Keratinocyte (primary cell): ENCODE measurements at regions not wholly inside any gene's neighbourhood (a gene's known extent, or its start where the extent isn't known, plus 50 kb on each side); places are given as distances from the start of the nearest gene placed in this dataset.
"Not testable (repeated sequence)": the region's sequence is repeated elsewhere in the genome, so short reads cannot be mapped to it uniquely, and the experiment has no call there.

Source experiments
- DNase-seq: peaks from one replicate; pipeline ENCODE4 v3.0.0-alpha.2; 2011; ENCODE audit warnings: low read depth, missing footprints, low spot score
- FAIRE-seq: peaks from 2 replicates; lab custom pipeline; 2011; peaks lifted over from hg19 to GRCh38; lab: Jason Lieb, UNC
- H2AFZ ChIP-seq: 2 replicates; pipeline ENCODE4 v1.6.0; 2012; ENCODE audit warnings: low read length, control low read depth, inconsistent platforms; ENCODE audit not compliant: control insufficient read depth
- H3K27ac ChIP-seq: 2 replicates; pipeline ENCODE4 v1.5.1; 2011; ENCODE audit warnings: low read length; ENCODE audit not compliant: control insufficient read depth, insufficient read depth
- H3K27me3 ChIP-seq: 3 replicates; pipeline ENCODE4 v1.6.0; 2011; ENCODE audit warnings: low read length; ENCODE audit not compliant: control insufficient read depth, insufficient read depth; ENCODE audit errors: extremely low read depth
- H3K36me3 ChIP-seq, 2 experiments: 2 replicates in 1 of 2; 3 replicates in 1 of 2; pipeline ENCODE4 v1.5.1; 2011; ENCODE audit warnings: low read length in 2 of 2, mild to moderate bottlenecking in 1 of 2; ENCODE audit not compliant: control insufficient read depth in 2 of 2, insufficient read depth in 2 of 2; ENCODE audit errors: extremely low read depth in 1 of 2
- H3K4me1 ChIP-seq: 3 replicates; pipeline ENCODE4 v1.5.1; 2011; ENCODE audit warnings: low read length; ENCODE audit not compliant: control insufficient read depth, insufficient read depth; ENCODE audit errors: extremely low read depth
- H3K4me2 ChIP-seq: 3 replicates; pipeline ENCODE4 v1.6.0; 2011; ENCODE audit warnings: low read depth, low read length; ENCODE audit not compliant: control insufficient read depth, insufficient read depth; ENCODE audit errors: extremely low read depth
- H3K4me3 ChIP-seq, 3 experiments: fragments of 200-600 bp in 1 of 3; sonication (generic) in 1 of 3; 2 replicates in 2 of 3; 3 replicates in 1 of 3; pipeline ENCODE4 v1.5.1; 2011 to 2016; ENCODE audit warnings: low read length in 3 of 3, mild to moderate bottlenecking in 3 of 3, control low read depth in 2 of 3, inconsistent platforms in 1 of 3, low read depth in 1 of 3, mixed read lengths in 1 of 3, mixed run types in 1 of 3, moderate library complexity in 1 of 3; ENCODE audit not compliant: control insufficient read depth in 2 of 3, insufficient read depth in 2 of 3; ENCODE audit errors: extremely low read depth in 1 of 3
- H3K79me2 ChIP-seq: 2 replicates; pipeline ENCODE4 v1.6.0; 2012; ENCODE audit warnings: low read length; ENCODE audit not compliant: control insufficient read depth, insufficient read depth
- H3K9ac ChIP-seq: 3 replicates; pipeline ENCODE4 v1.6.0; 2011; ENCODE audit warnings: low read length; ENCODE audit not compliant: control insufficient read depth, insufficient read depth; ENCODE audit errors: extremely low read depth
- H3K9me1 ChIP-seq: 3 replicates; pipeline ENCODE4 v1.6.0; 2011; ENCODE audit warnings: low read length; ENCODE audit not compliant: control insufficient read depth, insufficient read depth; ENCODE audit errors: extremely low read depth
- H3K9me3 ChIP-seq: 2 replicates; pipeline ENCODE4 v1.5.1; 2012; ENCODE audit warnings: low read depth, low read length; ENCODE audit not compliant: control insufficient read depth
- H4K20me1 ChIP-seq: 3 replicates; pipeline ENCODE4 v1.6.0; 2011; ENCODE audit warnings: low read length; ENCODE audit not compliant: control insufficient read depth, insufficient read depth; ENCODE audit errors: extremely low read depth
- EZH2 ChIP-seq: IDR thresholded peaks from one replicate; pipeline ENCODE4 v1.6.1; 2012; ENCODE audit warnings: inconsistent platforms, mild to moderate bottlenecking, low read length, moderate library complexity
- dilution Hi-C: fragments of 300-500 bp; cut with MboI; formaldehyde crosslinking; loops from one replicate; pipeline ENCODE4 v1.7.0; 2020; ENCODE audit warnings: low sequenced_read_pairs; ENCODE audit not compliant: extremely low pct_ligation_motif_present
- TF ChIP-seq, protein P1 (sequence below), 3 experiments: IDR thresholded peaks in 1 of 3; conservative IDR thresholded peaks in 1 of 3; optimal IDR thresholded peaks in 1 of 3; 2 replicates in 2 of 3; 3 replicates in 1 of 3; pipeline versions ENCODE3 to v1.5.1; 2011; ENCODE audit warnings: low read length in 3 of 3, mild to moderate bottlenecking in 3 of 3, moderate library complexity in 2 of 3, control low read depth in 1 of 3, inconsistent platforms in 1 of 3; ENCODE audit not compliant: insufficient read depth in 2 of 3; ENCODE audit errors: extremely low read depth in 1 of 3

DNA sequence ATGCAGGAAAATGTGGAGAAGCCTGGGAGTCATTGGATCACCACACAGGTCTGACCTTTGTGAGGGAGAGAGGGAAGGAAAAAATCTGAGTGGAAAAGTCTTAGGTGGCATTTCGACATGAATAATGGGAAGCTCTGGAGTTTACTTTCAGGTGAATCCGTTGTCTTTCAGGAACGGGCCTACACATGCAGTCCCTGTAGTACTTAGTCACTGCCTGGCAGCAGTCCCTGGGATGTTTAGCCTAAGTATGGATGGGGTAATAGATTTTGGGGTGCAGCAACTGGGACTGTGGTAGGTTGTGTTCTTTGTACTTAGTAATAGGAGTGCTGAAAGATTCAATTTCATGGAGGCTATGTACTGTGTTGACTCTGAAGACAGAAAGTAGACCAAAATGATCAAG lies 227.5 kb upstream of the EPHA3 start:
- Histone ChIP-seq H2AFZ (no peak overlapping the region), H3K27me3 (no peaks in the 10 kb centered on the region), H3K4me2 (no peak overlapping the region), H3K4me3 (no peak overlapping the region), H3K79me2 (no peaks in the 10 kb centered on the region), H3K36me3 (no peaks in the 10 kb centered on the region), H4K20me1 (no peaks in the 10 kb centered on the region), H3K9ac (no peak overlapping the region), H3K9me1 (no peaks in the 10 kb centered on the region), H3K4me1 (peaks cover 10% of the 10 kb centered on the region), H3K27ac (no peak overlapping the region), H3K9me3 (no peaks in the 10 kb centered on the region)
- dilution Hi-C loops = no loop called here
- DNase-seq (no peak), FAIRE-seq (no peak)
- TF ChIP-seq, protein P1, sequence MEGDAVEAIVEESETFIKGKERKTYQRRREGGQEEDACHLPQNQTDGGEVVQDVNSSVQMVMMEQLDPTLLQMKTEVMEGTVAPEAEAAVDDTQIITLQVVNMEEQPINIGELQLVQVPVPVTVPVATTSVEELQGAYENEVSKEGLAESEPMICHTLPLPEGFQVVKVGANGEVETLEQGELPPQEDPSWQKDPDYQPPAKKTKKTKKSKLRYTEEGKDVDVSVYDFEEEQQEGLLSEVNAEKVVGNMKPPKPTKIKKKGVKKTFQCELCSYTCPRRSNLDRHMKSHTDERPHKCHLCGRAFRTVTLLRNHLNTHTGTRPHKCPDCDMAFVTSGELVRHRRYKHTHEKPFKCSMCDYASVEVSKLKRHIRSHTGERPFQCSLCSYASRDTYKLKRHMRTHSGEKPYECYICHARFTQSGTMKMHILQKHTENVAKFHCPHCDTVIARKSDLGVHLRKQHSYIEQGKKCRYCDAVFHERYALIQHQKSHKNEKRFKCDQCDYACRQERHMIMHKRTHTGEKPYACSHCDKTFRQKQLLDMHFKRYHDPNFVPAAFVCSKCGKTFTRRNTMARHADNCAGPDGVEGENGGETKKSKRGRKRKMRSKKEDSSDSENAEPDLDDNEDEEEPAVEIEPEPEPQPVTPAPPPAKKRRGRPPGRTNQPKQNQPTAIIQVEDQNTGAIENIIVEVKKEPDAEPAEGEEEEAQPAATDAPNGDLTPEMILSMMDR (optimal IDR thresholded peaks at IDR 0.05 in 1 of 3, IDR thresholded peaks at IDR 0.05 in 1 of 3, conservative IDR thresholded peaks at IDR 0.05 in 1 of 3; ENCODE audit: extremely low read depth in 1 of 3, insufficient read depth in 2 of 3, low read length in 3 of 3) = no peak
- TF ChIP-seq EZH2 = no peak

DNA sequence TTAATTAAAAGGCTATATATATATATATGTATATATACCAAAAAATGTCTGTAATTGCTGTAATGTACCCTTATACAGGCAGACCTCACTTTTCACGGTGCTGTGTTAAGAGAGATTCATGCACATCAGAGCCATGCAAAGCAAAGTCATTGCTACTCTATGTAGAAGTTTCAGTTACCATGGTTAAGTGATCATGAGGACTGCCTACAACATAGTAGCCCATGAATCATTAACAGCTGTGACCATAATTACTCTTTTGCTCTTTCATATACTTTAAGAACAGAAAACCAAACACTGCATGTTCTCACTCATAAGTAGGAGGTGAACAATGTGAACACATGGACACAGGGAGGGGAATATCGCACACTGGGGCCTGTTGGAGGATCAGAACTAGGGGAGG lies 225.3 kb upstream of the EPHA3 start:
- H3K4me1 ChIP-seq = peaks cover 5% of the 10 kb centered on the region
- TF ChIP-seq, protein P1 (optimal IDR thresholded peaks at IDR 0.05 in 1 of 3, IDR thresholded peaks at IDR 0.05 in 1 of 3, conservative IDR thresholded peaks at IDR 0.05 in 1 of 3; ENCODE audit: extremely low read depth in 1 of 3, insufficient read depth in 2 of 3, low read length in 3 of 3) = no peak
- TF ChIP-seq EZH2 = no peak
- H3K79me2 ChIP-seq = no peaks in the 10 kb centered on the region
- H2AFZ ChIP-seq = no peak overlapping the region
- H3K27ac ChIP-seq = no peak overlapping the region
- DNase-seq = no peak
- no peaks in the 10 kb centered on the region for H3K27me3 ChIP-seq
- FAIRE-seq = no peak
- no peaks in the 10 kb centered on the region for H3K36me3 ChIP-seq
- H3K9ac ChIP-seq = no peak overlapping the region
- no peaks in the 10 kb centered on the region for H3K9me3 ChIP-seq
- H3K4me2 ChIP-seq = no peak overlapping the region
- no peaks in the 10 kb centered on the region for H3K9me1 ChIP-seq
- dilution Hi-C loops = no loop called here
- H3K4me3 ChIP-seq = no peak overlapping the region
- no peaks in the 10 kb centered on the region for H4K20me1 ChIP-seq

DNA sequence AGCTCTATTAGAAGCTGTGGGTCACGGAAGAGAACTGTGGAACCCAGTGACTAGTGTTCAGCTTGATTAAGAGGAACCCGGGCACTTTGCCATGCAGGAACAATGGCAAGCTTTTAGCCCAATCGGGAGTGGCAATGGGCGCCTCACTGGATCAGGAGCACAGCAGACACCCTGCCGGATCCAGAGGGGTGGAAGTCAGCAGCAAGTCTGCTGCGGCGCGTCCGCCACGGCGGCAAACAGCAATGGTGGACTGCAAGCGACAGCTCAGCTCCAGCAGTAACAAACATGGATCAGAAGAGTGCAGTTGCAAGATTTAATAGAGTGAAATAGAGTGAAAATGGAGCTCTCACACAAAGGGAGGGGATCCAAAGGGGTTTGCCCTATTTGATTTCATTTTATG lies 220.8 kb upstream of the EPHA3 start:
- H3K36me3 ChIP-seq, H3K27me3 ChIP-seq, dilution Hi-C loops, H3K4me2 ChIP-seq, H3K9me3 ChIP-seq, FAIRE-seq, H3K79me2 ChIP-seq, DNase-seq, H2AFZ ChIP-seq, H3K4me3 ChIP-seq, H3K9me1 ChIP-seq, H4K20me1 ChIP-seq, H3K9ac ChIP-seq, H3K27ac ChIP-seq, H3K4me1 ChIP-seq: not testable (repeated sequence)
